Neuronal stem cell (in vitro differentiated cells): ENCODE measurements at regions not wholly inside any gene's neighbourhood (a gene's known extent, or its start where the extent isn't known, plus 50 kb on each side); places are given as distances from the start of the nearest gene placed in this dataset.

ENCODE experiments used
- DNase-seq: peaks from one replicate; pipeline ENCODE4 v3.0.0-alpha.2; 2013; ENCODE audit warnings: low spot score
- H2AFZ ChIP-seq: one replicate; pipeline ENCODE4 v1.6.1; 2013; ENCODE audit warnings: mild to moderate bottlenecking, low read length, inconsistent platforms
- H2AK5ac ChIP-seq: 2 replicates; pipeline ENCODE4 v1.6.1; 2013; ENCODE audit warnings: low read depth, mild to moderate bottlenecking, inconsistent platforms, low read length, moderate library complexity, mixed read lengths
- H2BK120ac ChIP-seq: 2 replicates; pipeline ENCODE4 v1.6.1; 2013; ENCODE audit warnings: low read depth, mild to moderate bottlenecking, inconsistent platforms, low read length, moderate library complexity, mixed read lengths
- H2BK12ac ChIP-seq: one replicate; pipeline ENCODE4 v1.6.1; 2013; ENCODE audit warnings: low read length, inconsistent platforms
- H2BK15ac ChIP-seq: 2 replicates; pipeline ENCODE4 v1.6.1; 2013; ENCODE audit warnings: mild to moderate bottlenecking, low read length, inconsistent platforms, mixed read lengths
- H2BK5ac ChIP-seq: one replicate; pipeline ENCODE4 v1.6.1; 2013; ENCODE audit warnings: inconsistent platforms, mild to moderate bottlenecking, low read length, moderate library complexity
- H3K14ac ChIP-seq: one replicate; pipeline ENCODE4 v1.6.1; 2013; ENCODE audit warnings: low read length, inconsistent platforms
- H3K18ac ChIP-seq: 2 replicates; pipeline ENCODE4 v1.6.1; 2013; ENCODE audit warnings: low read length, inconsistent platforms
- H3K23ac ChIP-seq: 2 replicates; pipeline ENCODE4 v1.6.1; 2013; ENCODE audit warnings: low read depth, mild to moderate bottlenecking, mixed read lengths, low read length, inconsistent platforms; ENCODE audit not compliant: poor library complexity
- H3K27ac ChIP-seq: replicated peaks from 3 replicates; pipeline ENCODE4 v1.5.1; 2013; ENCODE audit warnings: low read length, inconsistent platforms
- H3K27me3 ChIP-seq, 3 experiments: 2 replicates each; pipeline ENCODE4 v1.6.1; 2013; ENCODE audit warnings: low read length in 3 of 3, mild to moderate bottlenecking in 2 of 3, inconsistent platforms in 1 of 3, low read depth in 1 of 3, mixed read lengths in 1 of 3, moderate library complexity in 1 of 3; ENCODE audit not compliant: control insufficient read depth in 3 of 3, insufficient read depth in 3 of 3
- H3K36me3 ChIP-seq, 2 donors: replicated peaks in 1 of 2; 2 replicates each; pipeline ENCODE4 v1.6.1; 2013; ENCODE audit warnings: low read length in 2 of 2; ENCODE audit not compliant: control insufficient read depth in 2 of 2, insufficient read depth in 2 of 2
- H3K4ac ChIP-seq: 2 replicates; pipeline ENCODE4 v1.6.1; 2013; ENCODE audit warnings: inconsistent platforms, mild to moderate bottlenecking, low read length, moderate library complexity
- H3K4me1 ChIP-seq, 2 donors: 1 replicate in 1 of 2; 2 replicates in 1 of 2; pipeline ENCODE4 v1.6.1; 2013; ENCODE audit warnings: low read length in 2 of 2, low read depth in 1 of 2; ENCODE audit not compliant: control insufficient read depth in 2 of 2, insufficient read depth in 1 of 2
- H3K4me2 ChIP-seq: one replicate; pipeline ENCODE4 v1.6.1; 2013; ENCODE audit warnings: mild to moderate bottlenecking, low read length, inconsistent platforms; ENCODE audit not compliant: insufficient read depth, poor library complexity, severe bottlenecking
- H3K4me3 ChIP-seq, 2 donors: 2 replicates each; pipeline ENCODE4 v1.5.1; 2013; ENCODE audit warnings: low read length in 2 of 2, mild to moderate bottlenecking in 2 of 2, inconsistent platforms in 1 of 2, moderate library complexity in 1 of 2
- H3K79me1 ChIP-seq: one replicate; pipeline ENCODE4 v1.6.1; 2013; ENCODE audit warnings: low read depth, mild to moderate bottlenecking, inconsistent platforms, low read length, moderate library complexity
- H3K9ac ChIP-seq: one replicate; pipeline ENCODE4 v1.6.1; 2013; ENCODE audit warnings: mild to moderate bottlenecking, low read depth, low read length, inconsistent platforms; ENCODE audit not compliant: poor library complexity
- H3K9me3 ChIP-seq, 2 donors: replicated peaks in 1 of 2; 2 replicates each; pipeline versions ENCODE3 to v1.6.1; 2013; ENCODE audit warnings: low read length in 2 of 2, mild to moderate bottlenecking in 2 of 2, inconsistent platforms in 1 of 2, low read depth in 1 of 2, mixed read lengths in 1 of 2, moderate library complexity in 1 of 2; ENCODE audit not compliant: control insufficient read depth in 2 of 2, insufficient read depth in 1 of 2
- H4K8ac ChIP-seq: one replicate; pipeline ENCODE4 v1.6.1; 2013; ENCODE audit warnings: low read depth, mild to moderate bottlenecking, inconsistent platforms, low read length, moderate library complexity
- H4K91ac ChIP-seq: one replicate; pipeline ENCODE4 v1.6.1; 2013; ENCODE audit warnings: low read length, low read depth, mild to moderate bottlenecking, inconsistent platforms; ENCODE audit not compliant: poor library complexity
- WGBS, 2 donors: extraction: QIAGEN DNeasy Blood & Tissue Kit; methylation state at CpG; one replicate each; pipeline ENCODE4 v1.1.7; 2013; ENCODE audit warnings: missing lambda C conversion rate in 2 of 2, mixed read lengths in 1 of 2; ENCODE audit not compliant: insufficient read length in 2 of 2, insufficient replicate concordance in 1 of 2; ENCODE audit errors: extremely low coverage in 2 of 2; 5-methylcytosine and 5-hydroxymethylcytosine counted together

- Histone ChIP-seq H3K18ac (no peak overlapping the region), H3K4me2 (no peak overlapping the region), H3K79me1 (no peaks in the 10 kb centered on the region), H3K4me1 (no peaks in the 10 kb centered on the region), H4K91ac (no peak overlapping the region), H3K9me3 (peaks cover 0 to 1% of the 10 kb centered on the region in 2 donors), H3K9ac (no peak overlapping the region), H4K8ac (no peak overlapping the region), H3K23ac (no peak overlapping the region), H3K14ac (no peak overlapping the region), H2BK12ac (no peak overlapping the region), H3K27me3 (no peaks in the 10 kb centered on the region), H3K4me3 (no peak overlapping the region), H2BK120ac (no peak overlapping the region), H3K36me3 (no peaks in the 10 kb centered on the region), H3K27ac (no peak overlapping the region), H2AFZ (no peak overlapping the region), H2AK5ac (no peak overlapping the region), H2BK5ac (no peak overlapping the region), H2BK15ac (no peak overlapping the region), H3K4ac (no peak overlapping the region)
- WGBS, 2 donors, result no CpG with 5 or more reads among the region's 5 CpGs
- no peak for DNase-seq
These were observed 74.1 kb upstream of the CLINT1 start for GRCh38 chr5:157933005-157933404.

- no peak overlapping the region for H3K18ac ChIP-seq
- H3K36me3 ChIP-seq, result no peaks in the 10 kb centered on the region
- H3K4me2 ChIP-seq, result no peak overlapping the region
- no peaks in the 10 kb centered on the region for H3K27me3 ChIP-seq
- H2BK5ac ChIP-seq, result no peak overlapping the region
- H3K9ac ChIP-seq, result no peak overlapping the region
- no peak overlapping the region for H2BK12ac ChIP-seq
- no peak overlapping the region for H2AK5ac ChIP-seq
- H3K4me1 ChIP-seq, result peaks cover 2% of the 10 kb centered on the region in 2 donors
- H3K4me3 ChIP-seq, result no peak overlapping the region
- no peak overlapping the region for H3K23ac ChIP-seq
- peaks cover 0 to 1% of the 10 kb centered on the region in 2 donors for H3K9me3 ChIP-seq
- H3K79me1 ChIP-seq, result no peaks in the 10 kb centered on the region
- no peak overlapping the region for H4K8ac ChIP-seq
- no peak overlapping the region for H2AFZ ChIP-seq
- no peak for DNase-seq
- no peak overlapping the region for H2BK15ac ChIP-seq
- H3K14ac ChIP-seq, result no peak overlapping the region
- no peak overlapping the region for H4K91ac ChIP-seq
- no CpG with 5 or more reads among the region's 7 CpGs for WGBS, 2 donors
- no peak overlapping the region for H2BK120ac ChIP-seq
- no peak overlapping the region for H3K27ac ChIP-seq
- no peak overlapping the region for H3K4ac ChIP-seq
These were observed 71.8 kb upstream of the CLINT1 start for GRCh38 chr5:157930710-157931109.

GRCh38 chr5:157926977-157927376, 68.0 kb upstream of the CLINT1 start:
- Histone ChIP-seq H2BK120ac (no peak overlapping the region), H3K23ac (no peak overlapping the region), H3K14ac (no peak overlapping the region), H3K79me1 (no peaks in the 10 kb centered on the region), H3K18ac (no peak overlapping the region), H4K8ac (no peak overlapping the region), H2AFZ (peak overlapping the region; percentile 61), H2BK15ac (no peak overlapping the region), H4K91ac (no peak overlapping the region), H3K9me3 (no peaks in the 10 kb centered on the region), H2BK5ac (no peak overlapping the region), H3K27me3 (no peaks in the 10 kb centered on the region), H3K9ac (no peak overlapping the region), H3K4ac (no peak overlapping the region), H3K4me1 (peaks cover 2% of the 10 kb centered on the region in 2 donors), H3K27ac (no peak overlapping the region), H2BK12ac (no peak overlapping the region), H2AK5ac (no peak overlapping the region), H3K4me2 (no peak overlapping the region), H3K4me3 (no peak overlapping the region), H3K36me3 (no peaks in the 10 kb centered on the region)
- no CpG with 5 or more reads among the region's 4 CpGs for WGBS, 2 donors
- DNase-seq, result no peak

DNA sequence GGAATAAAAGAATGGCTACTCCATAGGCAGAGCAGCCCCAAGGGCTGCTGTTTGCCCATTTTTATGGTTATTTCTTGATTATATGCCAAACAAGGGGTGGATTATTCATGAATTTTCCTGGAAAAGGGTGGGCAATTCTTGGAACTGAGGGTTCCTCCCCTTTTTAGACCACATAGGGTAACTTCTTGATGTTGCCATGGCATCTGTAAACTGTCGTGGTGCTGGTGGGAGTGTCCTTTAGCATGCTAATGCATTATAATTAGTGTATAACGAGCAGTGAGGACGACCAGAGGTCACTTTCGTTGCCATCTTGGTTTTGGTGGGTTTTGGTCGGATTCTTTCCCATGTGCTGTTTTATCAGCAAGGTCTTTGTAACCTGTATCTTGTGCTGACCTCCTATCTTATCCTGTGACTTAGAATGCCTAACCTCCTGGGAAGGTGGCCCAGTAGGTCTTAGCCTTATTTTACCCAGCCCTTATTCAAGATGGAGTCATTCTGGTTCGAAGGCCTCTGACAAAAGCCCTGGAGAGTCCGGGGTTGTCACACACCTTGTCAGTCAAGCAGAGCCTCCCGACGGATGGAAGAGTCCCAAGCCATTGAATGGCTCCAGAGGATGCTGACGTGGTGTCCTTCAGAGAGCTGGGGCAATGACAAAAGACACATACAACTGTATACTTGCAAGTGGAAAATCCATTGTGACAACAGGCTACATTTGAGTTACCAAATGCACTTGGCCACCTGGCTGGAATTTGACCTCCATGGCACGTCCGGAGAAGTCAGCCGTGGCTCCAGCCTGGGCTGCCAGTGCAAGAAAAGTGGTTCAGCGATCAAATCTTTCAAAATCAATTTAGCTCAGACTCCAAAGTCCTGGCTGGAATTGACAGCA, 67.1 kb upstream of the CLINT1 start:
- Histone ChIP-seq H3K4me2 (no peak overlapping the region), H3K23ac (no peak overlapping the region), H3K4me3 (no peak overlapping the region), H2BK12ac (no peak overlapping the region), H2AFZ (no peak overlapping the region), H3K9ac (no peak overlapping the region), H3K4ac (no peak overlapping the region), H2BK5ac (no peak overlapping the region), H2BK15ac (no peak overlapping the region), H4K8ac (no peak overlapping the region), H3K36me3 (no peaks in the 10 kb centered on the region), H3K27ac (no peak overlapping the region), H3K79me1 (no peaks in the 10 kb centered on the region), H3K27me3 (no peaks in the 10 kb centered on the region), H3K9me3 (no peaks in the 10 kb centered on the region), H3K4me1 (peaks cover 2% of the 10 kb centered on the region in 2 donors), H2BK120ac (no peak overlapping the region), H3K18ac (no peak overlapping the region), H3K14ac (no peak overlapping the region), H2AK5ac (no peak overlapping the region), H4K91ac (no peak overlapping the region)
- no CpG with 5 or more reads among the region's 14 CpGs for WGBS, 2 donors
- no peak for DNase-seq
